Activated B cell treated with CpG ODN at 0.5 μM for 24 hours (primary cell): ENCODE measurements at regions not wholly inside any gene's neighbourhood (a gene's known extent, or its start where the extent isn't known, plus 50 kb on each side); places are given as distances from the start of the nearest gene placed in this dataset.

Source experiments
- ATAC-seq: fragments of 200-7000 bp; cut with Tn5 transposase; one replicate; pipeline ENCODE4 v1.10.0; 2021; ENCODE audit warnings: low read depth, mild to moderate bottlenecking, moderate library complexity
- CTCF ChIA-PET: fragments of 350-600 bp; sonication (Branson Sonifier 250); formaldehyde crosslinking; loops from one replicate; lab custom pipeline; 2021; ENCODE audit warnings: antibody characterized with exemption; lab: Charles Lee
- POLR2A ChIA-PET: fragments of 350-600 bp; sonication (Branson Sonifier 250); formaldehyde crosslinking; loops from one replicate; lab custom pipeline; 2021; ENCODE audit warnings: antibody characterized with exemption; lab: Charles Lee
- DNase-seq: peaks from one replicate; pipeline ENCODE4 v3.0.0; 2022
- H3K27ac Mint-ChIP-seq: one replicate; pipeline ENCODE4 v1.8.0; 2020; ENCODE audit warnings: mixed read lengths
- H3K27me3 Mint-ChIP-seq: one replicate; pipeline ENCODE4 v1.8.0; 2021; ENCODE audit warnings: mixed read lengths
- H3K36me3 Mint-ChIP-seq: one replicate; pipeline ENCODE4 v1.8.0; 2021; ENCODE audit warnings: low read depth, mixed read lengths
- H3K4me1 Mint-ChIP-seq: one replicate; pipeline ENCODE4 v1.8.0; 2021; ENCODE audit warnings: mixed read lengths
- H3K4me3 Mint-ChIP-seq: one replicate; pipeline ENCODE4 v1.8.0; 2020; ENCODE audit warnings: mild to moderate bottlenecking, mixed read lengths
- H3K9me3 Mint-ChIP-seq: one replicate; pipeline ENCODE4 v1.8.0; 2020; ENCODE audit warnings: mixed read lengths
- intact Hi-C: fragments of 100-400 bp; cut with micrococcal nuclease; formaldehyde crosslinking; loops from one replicate; pipeline ENCODE4 v1.15.1; 2024
- TF ChIP-seq, protein P1 (sequence below): fragments of 200-600 bp; IDR thresholded peaks from one replicate; pipeline ENCODE4 v1.8.0; 2022; ENCODE audit warnings: antibody characterized with exemption, mild to moderate bottlenecking

GRCh38 chr3:124276539-124277143, 284.7 kb upstream of the ROPN1 start:
- Mint-ChIP-seq H3K36me3 (no peaks in the 10 kb centered on the region), H3K27ac (no peak overlapping the region), H3K9me3 (no peaks in the 10 kb centered on the region), H3K4me3 (no peak overlapping the region), H3K4me1 (no peaks in the 10 kb centered on the region), H3K27me3 (peaks cover 3% of the 10 kb centered on the region)
- intact Hi-C loops = no loop called here
- TF ChIP-seq, protein P1, sequence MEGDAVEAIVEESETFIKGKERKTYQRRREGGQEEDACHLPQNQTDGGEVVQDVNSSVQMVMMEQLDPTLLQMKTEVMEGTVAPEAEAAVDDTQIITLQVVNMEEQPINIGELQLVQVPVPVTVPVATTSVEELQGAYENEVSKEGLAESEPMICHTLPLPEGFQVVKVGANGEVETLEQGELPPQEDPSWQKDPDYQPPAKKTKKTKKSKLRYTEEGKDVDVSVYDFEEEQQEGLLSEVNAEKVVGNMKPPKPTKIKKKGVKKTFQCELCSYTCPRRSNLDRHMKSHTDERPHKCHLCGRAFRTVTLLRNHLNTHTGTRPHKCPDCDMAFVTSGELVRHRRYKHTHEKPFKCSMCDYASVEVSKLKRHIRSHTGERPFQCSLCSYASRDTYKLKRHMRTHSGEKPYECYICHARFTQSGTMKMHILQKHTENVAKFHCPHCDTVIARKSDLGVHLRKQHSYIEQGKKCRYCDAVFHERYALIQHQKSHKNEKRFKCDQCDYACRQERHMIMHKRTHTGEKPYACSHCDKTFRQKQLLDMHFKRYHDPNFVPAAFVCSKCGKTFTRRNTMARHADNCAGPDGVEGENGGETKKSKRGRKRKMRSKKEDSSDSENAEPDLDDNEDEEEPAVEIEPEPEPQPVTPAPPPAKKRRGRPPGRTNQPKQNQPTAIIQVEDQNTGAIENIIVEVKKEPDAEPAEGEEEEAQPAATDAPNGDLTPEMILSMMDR = no peak
- CTCF ChIA-PET = no interaction called here
- ATAC-seq = no peak
- POLR2A ChIA-PET = no interaction called here
- DNase-seq = no peak

DNA sequence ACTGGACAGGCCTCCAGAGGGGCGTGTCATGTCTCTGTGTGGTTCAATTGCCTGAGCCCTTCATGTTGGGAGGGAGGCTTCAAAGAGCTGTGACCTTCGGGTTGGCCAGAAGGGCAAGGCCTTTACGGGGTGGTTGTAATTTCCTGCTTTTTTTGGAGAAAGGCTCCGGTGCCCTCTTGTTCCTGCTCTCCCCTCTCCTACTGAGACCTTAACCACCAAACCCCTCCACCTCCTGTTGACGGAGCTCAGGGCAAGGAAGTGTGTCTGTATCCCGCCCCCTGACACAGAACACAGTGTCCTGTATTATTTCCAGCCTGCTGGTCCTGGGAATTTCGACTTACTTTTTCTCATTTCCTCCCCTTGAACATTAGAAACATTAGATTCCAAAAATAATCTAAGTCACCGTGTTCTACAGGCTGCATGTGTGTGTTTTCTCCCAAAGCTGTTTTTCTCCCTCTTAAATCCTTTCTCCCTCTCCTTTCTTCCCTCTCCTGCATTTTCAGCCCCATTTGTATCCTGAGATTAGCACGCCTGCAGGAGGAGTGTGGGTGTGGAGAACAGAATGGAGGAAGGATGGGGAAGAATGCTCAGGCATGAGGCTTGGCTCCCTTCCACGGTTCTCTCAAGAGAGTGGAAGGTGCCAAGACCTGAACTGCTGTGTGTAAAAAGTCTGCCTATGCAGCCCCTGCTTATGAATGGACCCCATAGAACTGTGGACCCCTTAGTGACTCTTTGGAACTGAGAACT, 285.4 kb upstream of the ROPN1 start:
- POLR2A ChIA-PET = no interaction called here
- H3K36me3 Mint-ChIP-seq = no peaks in the 10 kb centered on the region

DNA sequence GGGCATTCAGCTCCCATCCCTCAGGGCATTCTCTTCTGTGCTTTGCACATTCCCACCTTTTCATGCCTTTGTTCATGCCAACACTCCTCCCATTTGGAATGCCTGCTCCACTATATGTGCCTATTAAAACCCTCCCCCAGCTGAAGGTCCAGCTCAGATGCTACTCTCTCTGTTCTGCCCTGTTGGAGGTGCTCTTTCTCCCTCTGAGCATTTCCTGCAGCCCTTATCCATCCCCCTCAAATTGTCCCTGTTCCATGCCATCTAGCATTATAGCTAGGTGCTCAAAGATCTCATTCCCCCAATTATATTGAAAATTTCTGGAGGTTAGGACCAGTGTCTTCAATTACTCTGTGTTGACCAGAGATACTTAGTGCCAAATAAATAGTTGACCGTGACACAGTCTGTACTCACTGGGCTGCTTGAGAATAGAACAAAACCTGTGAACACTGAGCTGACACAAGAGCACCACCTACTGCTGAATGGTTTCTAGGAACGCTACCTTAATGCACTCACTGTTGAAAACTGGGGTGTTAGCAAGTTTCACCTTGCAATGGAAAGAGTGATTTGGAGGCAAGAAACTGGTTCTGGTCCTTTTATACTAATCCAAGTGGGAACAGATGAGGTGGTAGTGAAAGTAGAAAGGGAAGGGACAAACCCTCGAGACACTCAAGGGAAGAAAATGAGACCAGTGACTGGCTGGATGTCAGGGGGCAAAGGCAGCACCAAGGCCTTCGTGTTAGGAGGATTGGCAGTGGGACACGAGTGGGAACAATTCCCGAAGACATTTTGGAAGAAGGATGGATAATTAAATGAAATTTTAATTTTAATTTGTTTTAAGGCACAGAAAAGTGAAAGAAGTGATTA, 289.8 kb upstream of the ROPN1 start:
- Mint-ChIP-seq H3K27me3 (peaks cover 5% of the 10 kb centered on the region), H3K27ac (no peak overlapping the region), H3K4me3 (no peak overlapping the region), H3K9me3 (no peaks in the 10 kb centered on the region), H3K36me3 (no peaks in the 10 kb centered on the region), H3K4me1 (no peaks in the 10 kb centered on the region)
- no peak for DNase-seq
- ChIA-PET CTCF (no interaction called here), POLR2A (no interaction called here)
- intact Hi-C loops = no loop called here
- TF ChIP-seq, protein P1 = no peak
- ATAC-seq = no peak

More for the DNA sequence above, 285.4 kb upstream of the ROPN1 start:
- DNase-seq (no peak), ATAC-seq (no peak)
- H3K27me3 Mint-ChIP-seq = peaks cover 3% of the 10 kb centered on the region
- no peaks in the 10 kb centered on the region for H3K9me3 Mint-ChIP-seq
- CTCF ChIA-PET = no interaction called here
- H3K4me3 Mint-ChIP-seq = no peak overlapping the region
- no peaks in the 10 kb centered on the region for H3K4me1 Mint-ChIP-seq
- intact Hi-C loops = no loop called here
- TF ChIP-seq, protein P1 = no peak
- H3K27ac Mint-ChIP-seq = no peak overlapping the region

DNA sequence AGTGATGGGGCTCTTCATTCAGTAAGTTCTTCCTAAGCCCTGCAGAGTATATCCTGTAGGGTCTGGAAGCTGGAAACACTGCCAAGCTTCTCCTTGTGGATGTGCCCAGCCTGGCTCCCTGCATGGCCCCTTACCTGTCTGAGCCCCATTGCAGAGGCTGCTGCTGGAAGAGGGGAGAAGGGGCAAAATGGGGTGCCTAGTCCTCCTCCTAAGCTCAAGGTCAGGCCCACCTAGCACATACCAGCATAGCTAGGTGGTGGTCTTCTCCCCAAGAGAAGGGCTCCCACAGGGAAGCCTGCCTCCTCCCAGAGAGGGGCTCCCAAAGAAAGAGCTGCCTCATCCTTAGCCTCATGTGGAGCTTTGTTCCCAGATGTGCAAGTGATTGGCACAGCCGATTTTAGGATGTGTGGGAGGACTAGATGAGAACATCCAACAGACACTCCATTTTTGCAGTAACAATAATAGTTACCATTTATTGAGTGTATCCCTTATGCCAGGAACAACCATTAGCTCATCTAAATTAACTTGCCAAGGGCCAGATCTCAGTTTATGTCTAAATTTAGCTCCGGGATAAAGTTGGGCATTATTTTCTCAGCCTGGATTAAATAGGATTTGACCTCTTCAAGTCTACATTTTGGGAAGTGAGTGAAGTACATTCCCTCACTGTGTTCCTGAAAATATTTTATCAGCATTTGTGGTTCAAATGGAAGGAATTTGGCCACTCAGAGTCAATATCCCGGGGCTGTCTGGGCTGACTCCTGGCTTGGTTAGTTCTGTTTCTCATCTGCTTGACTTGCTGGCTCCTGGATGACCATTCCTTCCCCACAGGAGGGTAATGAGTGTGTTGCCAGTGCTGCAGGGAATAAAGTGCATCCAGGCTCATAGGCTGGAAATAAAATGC, 291.1 kb upstream of the ROPN1 start:
- Mint-ChIP-seq H3K27ac (no peak overlapping the region), H3K9me3 (no peaks in the 10 kb centered on the region)
- CTCF ChIA-PET = no interaction called here

More for the DNA sequence above, 291.1 kb upstream of the ROPN1 start:
- H3K36me3 Mint-ChIP-seq = no peaks in the 10 kb centered on the region
- ATAC-seq (no peak), DNase-seq (no peak)
- TF ChIP-seq, protein P1 = no peak
- intact Hi-C loops = no loop called here
- no peaks in the 10 kb centered on the region for H3K4me1 Mint-ChIP-seq
- H3K4me3 Mint-ChIP-seq = no peak overlapping the region
- POLR2A ChIA-PET = no interaction called here
- H3K27me3 Mint-ChIP-seq = peaks cover 2% of the 10 kb centered on the region
